ENCODE measurements at regions not wholly inside any gene's neighbourhood (a gene's known extent, or its start where the extent isn't known, plus 50 kb on each side); places are given as distances from the start of the nearest gene placed in this dataset.

DNA sequence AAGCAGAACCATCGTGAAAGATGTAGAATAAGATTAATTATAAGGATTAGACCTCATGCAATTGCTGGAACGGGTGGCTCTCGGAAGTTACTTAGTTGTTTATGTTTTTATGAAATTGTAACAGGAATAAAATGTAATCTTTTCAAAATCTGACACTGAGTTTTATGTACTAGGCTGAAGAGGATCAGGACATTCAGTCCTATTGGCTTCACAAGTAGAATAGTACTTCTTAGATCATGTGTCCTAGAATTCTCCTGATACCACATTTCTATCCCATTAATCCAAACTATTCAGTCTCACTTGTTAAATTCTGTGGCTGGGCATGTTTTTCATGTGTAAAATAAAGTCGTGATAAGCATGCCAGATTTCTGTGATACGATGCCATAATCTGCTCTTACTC is 423.5 kb upstream of the OR4E1 start:
- no peak for DNase-seq
- H3K27ac ChIP-seq: peak overlapping the region in 2 of 4 donors; percentile 3 to 4

DNA sequence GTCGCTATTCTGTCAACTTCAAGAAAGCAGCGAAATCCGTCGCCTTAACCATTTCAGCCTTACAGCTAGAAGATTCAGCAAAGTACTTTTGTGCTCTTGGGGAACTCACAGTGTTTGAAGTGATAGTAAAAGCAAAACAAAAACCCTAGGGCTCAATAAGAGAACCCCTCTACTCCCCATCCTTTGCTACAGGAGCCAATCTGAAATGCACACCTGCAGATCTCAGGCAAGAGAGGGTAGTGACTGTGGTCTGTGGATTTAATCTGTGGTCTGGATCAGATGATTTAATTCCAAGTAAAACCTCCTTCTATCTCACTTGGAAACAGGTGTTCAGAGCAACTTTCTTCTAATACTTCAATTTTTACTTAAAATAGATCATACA is 422.9 kb upstream of the OR4E1 start:
- DNase-seq: no peak
- no peaks in the 10 kb centered on the region for H3K9me3 ChIP-seq
- ATAC-seq (ENCODE audit: low FRiP score in 2 of 2): no peak
- H3K27ac ChIP-seq: peak overlapping the region in 2 of 4 donors; percentile 4 to 16
- WGBS, 2 donors: 80 to 86% methylated on average over 4 of the region's 4 CpGs
- H3K27me3 ChIP-seq: no peaks in the 10 kb centered on the region
- no peak overlapping the region for H3K4me3 ChIP-seq
- H3K4me1 ChIP-seq: no peaks in the 10 kb centered on the region
- no peak for TF ChIP-seq POLR2AphosphoS5 (IDR thresholded peaks at IDR 0.05)
- no peak for TF ChIP-seq POLR2A (IDR thresholded peaks at IDR 0.05)
- TF ChIP-seq EP300 (IDR thresholded peaks at IDR 0.05): no peak
- TF ChIP-seq, protein P1, sequence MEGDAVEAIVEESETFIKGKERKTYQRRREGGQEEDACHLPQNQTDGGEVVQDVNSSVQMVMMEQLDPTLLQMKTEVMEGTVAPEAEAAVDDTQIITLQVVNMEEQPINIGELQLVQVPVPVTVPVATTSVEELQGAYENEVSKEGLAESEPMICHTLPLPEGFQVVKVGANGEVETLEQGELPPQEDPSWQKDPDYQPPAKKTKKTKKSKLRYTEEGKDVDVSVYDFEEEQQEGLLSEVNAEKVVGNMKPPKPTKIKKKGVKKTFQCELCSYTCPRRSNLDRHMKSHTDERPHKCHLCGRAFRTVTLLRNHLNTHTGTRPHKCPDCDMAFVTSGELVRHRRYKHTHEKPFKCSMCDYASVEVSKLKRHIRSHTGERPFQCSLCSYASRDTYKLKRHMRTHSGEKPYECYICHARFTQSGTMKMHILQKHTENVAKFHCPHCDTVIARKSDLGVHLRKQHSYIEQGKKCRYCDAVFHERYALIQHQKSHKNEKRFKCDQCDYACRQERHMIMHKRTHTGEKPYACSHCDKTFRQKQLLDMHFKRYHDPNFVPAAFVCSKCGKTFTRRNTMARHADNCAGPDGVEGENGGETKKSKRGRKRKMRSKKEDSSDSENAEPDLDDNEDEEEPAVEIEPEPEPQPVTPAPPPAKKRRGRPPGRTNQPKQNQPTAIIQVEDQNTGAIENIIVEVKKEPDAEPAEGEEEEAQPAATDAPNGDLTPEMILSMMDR (IDR thresholded peaks at IDR 0.05): no peak
- no peaks in the 10 kb centered on the region for H3K36me3 ChIP-seq

More for the DNA sequence above, 423.5 kb upstream of the OR4E1 start:
- ATAC-seq (ENCODE audit: low FRiP score in 2 of 2): peak in 1 of 2 donors; percentile 75
- TF ChIP-seq EP300 (IDR thresholded peaks at IDR 0.05): peak in 2 of 4 donors; percentile 49 to 80
- TF ChIP-seq POLR2AphosphoS5 (IDR thresholded peaks at IDR 0.05): no peak
- Histone ChIP-seq H3K27me3 (no peaks in the 10 kb centered on the region), H3K4me1 (no peaks in the 10 kb centered on the region), H3K4me3 (no peak overlapping the region), H3K36me3 (no peaks in the 10 kb centered on the region), H3K9me3 (no peaks in the 10 kb centered on the region)
- 43 to 44% methylated on average over 5 of the region's 5 CpGs for WGBS, 2 donors

- Histone ChIP-seq H3K4me1 (no peaks in the 10 kb centered on the region), H3K36me3 (no peaks in the 10 kb centered on the region), H3K9me3 (no peaks in the 10 kb centered on the region), H3K27ac (peak overlapping the region in 2 of 4 donors; percentile 20 to 30), H3K27me3 (no peaks in the 10 kb centered on the region), H3K4me3 (no peak overlapping the region)
- ATAC-seq (ENCODE audit: low FRiP score in 2 of 2): peak in 1 of 2 donors; percentile 35
- no peak for DNase-seq
- no peak for TF ChIP-seq POLR2AphosphoS5 (IDR thresholded peaks at IDR 0.05)
- TF ChIP-seq EP300 (IDR thresholded peaks at IDR 0.05): no peak
- TF ChIP-seq, protein P1 (IDR thresholded peaks at IDR 0.05): no peak
- TF ChIP-seq POLR2A (IDR thresholded peaks at IDR 0.05): no peak
- WGBS, 2 donors: 65 to 70% methylated on average over 4 of the region's 4 CpGs
Measured at GRCh38 chr14:22095860-22096513, 422.4 kb upstream of the OR4E1 start.

GRCh38 chr14:22089940-22090339 is 416.3 kb upstream of the OR4E1 start:
- no peaks in the 10 kb centered on the region for H3K27me3 ChIP-seq
- ATAC-seq (ENCODE audit: low FRiP score in 2 of 2) (peak in 1 of 2 donors; percentile 65), DNase-seq (no peak)
- H3K4me1 ChIP-seq: no peaks in the 10 kb centered on the region
- TF ChIP-seq POLR2A (IDR thresholded peaks at IDR 0.05) (no peak), EP300 (IDR thresholded peaks at IDR 0.05) (no peak), POLR2AphosphoS5 (IDR thresholded peaks at IDR 0.05) (no peak)
- no peaks in the 10 kb centered on the region for H3K36me3 ChIP-seq
- H3K4me3 ChIP-seq: no peak overlapping the region
- H3K27ac ChIP-seq: no peak overlapping the region
- WGBS, 2 donors: 69 to 78% methylated on average over 2 of the region's 2 CpGs
- no peaks in the 10 kb centered on the region for H3K9me3 ChIP-seq

DNA sequence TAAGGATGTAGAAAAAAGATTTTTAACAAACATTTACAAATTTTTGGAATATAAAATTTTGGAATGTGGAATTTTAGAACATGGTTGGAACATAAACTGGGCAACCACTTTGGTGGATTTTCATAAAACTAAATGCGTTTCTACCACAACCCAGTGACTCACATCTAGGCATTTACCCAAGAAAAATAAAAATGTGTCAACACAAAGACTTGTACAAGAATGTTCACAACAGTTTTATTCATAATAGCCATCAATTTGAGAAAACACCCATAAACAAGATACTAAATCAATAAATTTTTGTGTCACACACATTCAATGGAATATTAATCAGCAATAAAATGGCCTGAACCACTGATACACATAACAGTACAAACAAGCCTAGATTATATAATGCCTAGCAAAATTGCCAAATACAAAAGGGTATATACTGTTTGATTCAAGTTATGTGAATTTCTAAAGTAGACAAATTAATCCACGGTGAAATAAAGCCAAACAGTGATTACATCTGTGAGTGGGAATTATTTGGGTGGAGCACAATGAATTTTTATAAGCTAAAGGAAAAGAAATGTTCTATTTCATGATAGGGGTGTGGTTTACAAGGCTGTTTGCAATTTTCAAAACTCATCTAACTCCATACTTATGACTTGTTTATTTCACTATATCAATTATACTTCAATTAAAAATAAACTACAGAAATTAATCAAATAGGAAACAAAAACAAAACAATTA is 415.2 kb upstream of the OR4E1 start:
- WGBS, 2 donors: 72 to 77% methylated on average over 2 of the region's 2 CpGs
- no peak overlapping the region for H3K4me3 ChIP-seq
- H3K9me3 ChIP-seq: no peaks in the 10 kb centered on the region
- H3K27me3 ChIP-seq: no peaks in the 10 kb centered on the region
- DNase-seq: no peak
- no peaks in the 10 kb centered on the region for H3K36me3 ChIP-seq
- no peak overlapping the region for H3K27ac ChIP-seq
- ATAC-seq (ENCODE audit: low FRiP score in 2 of 2): peak in 1 of 2 donors; percentile 83
- H3K4me1 ChIP-seq: no peaks in the 10 kb centered on the region
- no peak for TF ChIP-seq POLR2AphosphoS5 (IDR thresholded peaks at IDR 0.05)
- no peak for TF ChIP-seq EP300 (IDR thresholded peaks at IDR 0.05)
- TF ChIP-seq POLR2A (IDR thresholded peaks at IDR 0.05): no peak
- TF ChIP-seq, protein P1 (IDR thresholded peaks at IDR 0.05): no peak

Measured in upper lobe of left lung (tissue), 6 donors.